DND-41 (cell line): ENCODE measurements at regions not wholly inside any gene's neighbourhood (a gene's known extent, or its start where the extent isn't known, plus 50 kb on each side); places are given as distances from the start of the nearest gene placed in this dataset.

Source experiments
- CTCF ChIP-seq: IDR thresholded peaks from 2 replicates; pipeline ENCODE4 v1.5.1; 2012; ENCODE audit warnings: borderline replicate concordance, low read length, moderate library complexity, mild to moderate bottlenecking; ENCODE audit not compliant: poor library complexity, severe bottlenecking; ENCODE audit errors: extremely low read depth
- EZH2 ChIP-seq: IDR thresholded peaks from 3 replicates; pipeline ENCODE4 v1.6.1; 2012; ENCODE audit warnings: borderline replicate concordance, low read depth, mild to moderate bottlenecking, moderate library complexity, low read length, inconsistent platforms; ENCODE audit not compliant: severe bottlenecking

- TF ChIP-seq CTCF (no peak), EZH2 (no peak)
Measured at GRCh38 chr16:79673635-79674034, 73.1 kb upstream of the MAF start.
